Stimulated activated CD8-positive, alpha-beta memory T cell treated with anti-CD3 and anti-CD28 coated beads, Interleukin-4, amount 100 ng/mL, for 4 hours (primary cell): ENCODE measurements at regions not wholly inside any gene's neighbourhood (a gene's known extent, or its start where the extent isn't known, plus 50 kb on each side); places are given as distances from the start of the nearest gene placed in this dataset.
"Not testable (repeated sequence)": the region's sequence is repeated elsewhere in the genome, so short reads cannot be mapped to it uniquely, and the experiment has no call there.

Source experiments
- DNase-seq, 2 donors: peaks; one replicate each; pipeline ENCODE4 v3.0.0-alpha.2; 2020; ENCODE audit warnings: low read depth in 2 of 2, low spot score in 1 of 2

DNA sequence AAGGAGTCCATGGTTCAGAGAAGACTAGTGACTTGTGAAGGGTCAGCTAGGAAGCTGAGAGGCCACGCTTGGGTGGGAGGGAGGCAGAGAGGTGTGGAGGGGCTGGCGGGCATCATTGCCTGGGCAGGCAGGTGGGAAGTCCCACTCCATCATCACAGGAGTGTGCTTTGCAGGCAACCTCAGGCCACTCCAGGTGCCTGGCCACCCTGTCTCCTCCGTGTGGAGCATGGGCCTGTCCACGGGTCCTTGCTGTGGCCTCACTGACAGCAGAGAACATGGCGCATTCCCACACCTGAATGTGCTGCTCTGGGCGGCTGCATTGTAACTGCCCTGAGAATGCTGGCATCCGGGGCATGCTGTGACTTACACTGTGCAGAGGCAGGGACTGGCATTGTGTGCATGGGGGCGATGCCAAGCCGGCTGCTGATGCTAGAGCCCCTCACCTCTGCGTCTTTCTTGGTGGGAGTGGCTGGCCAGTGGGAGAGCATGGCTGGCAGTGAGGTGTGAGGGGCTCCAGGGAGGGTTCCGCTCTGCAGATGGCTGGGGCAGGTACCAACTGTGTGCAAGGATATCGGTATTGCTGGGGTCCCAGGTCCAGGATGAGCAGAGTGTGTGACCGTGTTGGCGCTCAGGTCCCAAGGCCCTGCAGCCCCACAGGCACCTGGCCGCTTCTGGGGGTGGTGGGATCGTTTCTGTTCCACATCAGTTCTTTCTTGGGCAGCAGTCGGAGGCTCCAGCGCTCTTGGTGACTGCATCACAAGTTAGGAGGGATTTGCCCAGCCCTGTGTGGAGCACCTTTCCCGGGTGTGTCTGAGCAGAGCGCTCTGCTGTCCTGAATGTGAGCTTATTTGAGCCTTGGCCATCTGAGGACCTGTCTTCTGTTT, 94.8 kb downstream of the NPIPB11 start:
- no peak for DNase-seq

GRCh38 chr16:29310852-29311314, 95.6 kb downstream of the NPIPB11 start:
- no peak for DNase-seq

DNA sequence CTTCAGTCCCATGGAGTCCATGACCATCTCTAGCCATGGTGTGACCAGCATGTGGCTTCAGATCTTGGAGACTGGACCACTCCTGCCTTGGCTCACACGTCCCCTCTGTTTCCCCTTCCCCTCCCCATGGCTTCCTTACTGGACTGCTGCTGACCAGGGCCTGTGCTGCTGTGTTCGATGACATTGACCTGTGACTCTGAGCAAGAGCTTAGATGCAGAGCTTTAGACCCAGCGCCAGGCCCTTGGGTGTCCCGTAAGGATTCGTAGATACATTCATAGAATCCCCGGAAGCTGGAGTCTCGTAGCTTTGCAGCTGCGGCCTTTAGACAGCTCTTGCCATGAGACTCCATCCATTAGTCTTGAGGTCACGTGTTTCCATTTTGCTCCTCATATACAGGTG, 96.3 kb downstream of the NPIPB11 start:
- DNase-seq, result not testable (repeated sequence)

- DNase-seq, result not testable (repeated sequence)
Measured at GRCh38 chr16:29309601-29310000, 96.9 kb downstream of the NPIPB11 start.

- no peak for DNase-seq
Measured at GRCh38 chr16:29308644-29309546, 97.6 kb downstream of the NPIPB11 start.

DNA sequence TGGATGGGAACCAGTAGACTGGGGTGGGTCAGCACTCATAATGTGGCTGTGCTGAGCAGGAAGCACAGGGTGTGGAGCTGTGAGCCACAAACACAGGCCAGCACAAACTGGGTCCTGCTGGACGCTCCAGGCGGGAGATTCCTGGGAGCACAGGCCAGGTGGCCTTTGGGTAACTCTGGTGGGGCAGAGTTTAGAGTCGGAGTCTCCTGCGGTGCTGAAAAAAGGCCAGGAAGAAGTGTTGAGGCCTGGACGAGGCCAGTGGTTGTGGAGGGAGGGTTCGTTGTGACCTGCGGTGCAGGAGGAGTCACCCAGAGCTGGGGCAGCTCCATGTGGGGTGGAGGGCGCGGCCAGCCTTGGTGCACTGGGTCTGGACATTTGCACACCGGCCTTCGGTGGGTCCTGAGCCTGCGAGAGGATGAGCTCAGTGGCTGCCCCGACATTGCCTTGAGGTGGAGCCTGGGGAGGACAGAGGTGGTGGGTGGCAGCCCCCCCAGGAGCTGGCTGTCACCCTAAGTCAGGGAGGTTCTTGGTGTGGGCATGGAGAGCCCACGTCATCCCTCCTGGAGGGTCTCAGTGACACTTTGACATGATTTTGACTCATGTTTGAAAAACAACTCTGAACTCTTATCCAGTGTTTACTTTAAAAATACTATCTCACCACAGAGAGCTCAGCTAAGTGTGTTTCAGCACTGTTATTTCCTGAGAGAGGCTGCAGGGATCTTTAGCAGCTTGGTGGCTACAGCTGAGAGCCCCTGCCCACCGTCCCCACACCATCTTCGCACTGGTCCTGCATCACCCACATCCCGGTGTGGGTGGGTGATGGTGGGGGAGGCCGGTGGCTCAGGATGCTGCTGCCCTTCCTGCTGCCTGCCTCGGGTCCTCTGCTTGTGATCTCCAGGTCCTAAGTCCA, 98.7 kb downstream of the NPIPB11 start:
- DNase-seq, result no peak

DNA sequence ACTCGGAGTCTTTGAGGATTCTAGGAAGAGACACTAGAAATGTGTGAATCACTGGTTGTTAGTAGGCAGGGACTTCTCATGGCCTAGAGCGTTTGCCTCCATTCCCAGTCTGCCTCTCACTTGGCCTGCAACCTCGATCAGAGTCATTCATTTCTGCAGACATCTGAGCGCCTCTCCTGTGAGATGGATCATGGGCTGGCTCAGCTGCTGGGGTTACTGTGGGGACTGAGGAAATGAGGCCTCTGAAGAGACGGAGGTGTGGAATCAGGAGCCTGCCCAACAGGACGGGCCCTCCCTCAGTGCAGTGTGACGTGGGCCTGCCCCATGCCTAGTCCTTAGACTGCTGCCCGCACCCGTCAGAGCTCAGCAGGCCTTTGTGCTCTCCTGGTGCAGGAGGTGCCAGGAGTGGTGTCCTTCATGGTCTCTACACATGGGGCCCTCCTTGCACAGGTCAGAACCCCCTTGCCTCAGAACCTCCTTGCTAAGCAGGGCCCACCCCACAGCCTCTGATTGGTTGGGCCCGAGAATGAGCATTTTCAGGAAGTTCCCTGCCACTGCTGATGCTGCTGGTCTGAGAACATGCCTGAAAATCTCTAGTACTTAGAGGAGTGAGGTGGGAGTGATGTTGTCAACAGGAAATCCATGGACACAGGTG, 99.4 kb downstream of the NPIPB11 start:
- no peak for DNase-seq

DNA sequence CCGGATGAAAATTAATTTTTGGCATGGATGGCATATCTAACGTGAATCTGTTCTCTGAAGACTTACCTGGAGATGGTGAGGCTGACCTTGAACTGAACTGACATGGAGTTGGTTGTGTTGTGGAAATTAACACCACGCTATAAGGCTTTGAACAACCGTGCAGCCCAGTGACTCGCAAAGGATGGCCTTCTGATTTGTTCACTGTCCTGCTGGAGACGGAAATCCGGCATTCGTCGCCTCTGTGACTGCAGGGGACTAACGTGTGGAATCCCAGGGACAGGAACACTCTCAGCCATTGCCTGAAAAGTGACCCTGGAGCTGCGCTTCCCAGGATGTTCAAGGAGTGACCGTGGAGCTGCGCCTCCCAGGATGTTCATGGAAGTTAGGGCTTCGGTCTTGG, 100.3 kb downstream of the NPIPB11 start:
- no peak for DNase-seq

- DNase-seq, result not testable (repeated sequence)
Measured at GRCh38 chr16:29305018-29305417, 101.5 kb downstream of the NPIPB11 start.

DNA sequence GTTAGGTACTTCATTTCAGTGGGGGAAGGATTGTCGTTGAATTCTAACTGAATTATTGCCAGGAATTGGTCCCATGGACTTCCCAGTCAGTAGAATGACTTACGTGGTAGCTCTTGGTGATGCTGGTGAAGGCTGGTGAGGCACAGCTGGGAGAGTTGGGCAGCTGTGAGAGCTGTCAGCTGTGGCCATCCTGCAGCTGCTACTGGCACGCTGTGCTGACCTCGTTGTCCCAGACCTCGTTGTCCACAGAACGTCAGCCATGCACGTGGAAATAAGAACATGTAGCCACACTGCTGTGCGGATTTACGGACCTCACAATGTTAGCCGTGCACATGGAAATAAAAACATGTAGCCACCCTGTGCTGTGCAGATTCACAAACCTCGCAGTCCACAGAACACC, 102.3 kb downstream of the NPIPB11 start:
- no peak for DNase-seq

DNA sequence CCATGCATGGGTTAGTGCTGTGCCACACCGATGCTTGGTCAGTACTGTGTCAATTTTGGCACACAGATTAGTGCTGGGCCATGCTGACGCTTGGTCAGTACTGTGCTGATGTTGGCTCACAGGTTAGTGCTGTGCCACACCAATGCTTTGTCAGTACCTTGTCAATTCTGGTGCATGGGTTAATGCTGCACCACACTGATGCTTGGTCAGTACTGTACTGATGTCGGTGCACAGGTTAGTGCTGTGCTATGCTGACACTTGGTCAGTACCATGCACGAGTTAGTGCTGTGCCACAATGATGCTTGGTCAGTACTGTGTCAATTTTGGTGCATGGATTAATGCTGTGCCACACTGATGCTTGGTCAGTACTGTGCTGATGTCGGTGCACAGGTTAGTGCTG, 103.0 kb downstream of the NPIPB11 start:
- DNase-seq, result no peak

DNA sequence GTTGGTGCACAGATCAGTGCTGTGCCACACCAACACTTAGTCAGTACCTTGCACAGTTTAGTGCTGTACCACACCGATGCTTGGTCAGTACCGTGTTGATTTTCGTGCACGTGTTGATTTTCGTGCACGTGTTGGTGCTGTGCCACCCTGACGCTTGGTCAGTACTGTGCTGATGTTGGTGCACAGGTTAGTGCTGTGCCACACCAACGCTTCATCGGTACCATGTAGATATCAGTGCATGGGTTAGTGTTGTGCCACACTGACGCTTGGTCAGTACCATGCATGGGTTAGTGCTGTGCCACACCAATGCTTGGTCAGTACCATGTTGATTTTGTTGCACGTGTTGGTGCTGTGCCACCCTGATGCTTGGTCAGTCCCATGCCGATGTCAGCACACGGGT, 103.5 kb downstream of the NPIPB11 start:
- no peak for DNase-seq

- DNase-seq, result not testable (repeated sequence)
Measured at GRCh38 chr16:29302433-29302832, 104.1 kb downstream of the NPIPB11 start.

DNA sequence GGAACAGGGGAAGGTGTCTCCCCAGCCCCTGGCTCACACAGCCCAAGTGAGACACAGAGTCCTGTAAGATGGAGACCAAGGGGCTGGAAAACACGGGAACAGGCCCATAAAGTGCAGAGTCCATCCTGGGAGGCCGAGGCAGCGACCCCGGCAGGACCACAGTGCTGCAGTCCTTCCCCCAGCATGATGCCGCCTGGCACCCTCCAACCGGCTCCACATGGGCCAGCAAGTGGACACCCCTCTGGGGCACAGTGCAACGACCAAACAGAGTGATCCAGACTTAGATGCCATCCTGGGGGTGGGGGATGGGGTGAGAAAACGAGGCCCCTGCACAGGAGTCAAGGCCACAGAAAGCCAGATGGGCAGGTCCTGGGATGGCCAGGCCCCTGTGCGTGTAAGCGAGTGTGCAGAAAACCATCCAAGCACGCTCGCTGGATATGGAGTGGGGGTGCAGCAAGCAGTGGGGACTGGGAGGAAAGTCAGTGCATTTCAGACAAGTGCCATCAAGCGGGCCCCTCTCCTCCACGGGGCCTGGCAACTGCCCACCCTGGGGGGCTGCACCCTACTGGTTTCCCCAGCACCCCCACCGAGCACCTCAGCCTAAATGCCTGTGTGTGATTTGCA, 104.7 kb downstream of the NPIPB11 start:
- DNase-seq, result not testable (repeated sequence)

GRCh38 chr16:29300541-29301535, 105.7 kb downstream of the NPIPB11 start:
- not testable (repeated sequence) for DNase-seq

GRCh38 chr16:29300030-29300491, 106.5 kb downstream of the NPIPB11 start:
- not testable (repeated sequence) for DNase-seq

GRCh38 chr16:29298997-29299396, 107.5 kb downstream of the NPIPB11 start:
- DNase-seq, result not testable (repeated sequence)

DNA sequence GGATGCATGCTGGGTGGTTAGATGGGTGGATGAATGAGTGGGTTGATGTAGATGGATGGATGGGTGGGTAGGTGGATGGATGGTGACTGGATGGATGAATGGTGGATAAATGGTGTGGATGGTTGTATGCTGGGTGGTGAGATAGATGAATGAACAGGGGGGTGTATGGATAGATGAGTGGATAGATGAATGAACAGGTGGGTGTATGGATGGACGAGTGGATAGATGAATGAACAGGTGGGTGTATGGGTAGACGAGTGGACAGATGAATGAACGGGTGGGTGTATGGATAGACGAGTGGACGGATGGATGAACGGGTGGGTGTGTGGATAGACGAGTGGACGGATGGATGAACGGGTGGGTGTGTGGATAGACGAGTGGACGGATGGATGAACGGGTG, 108.2 kb downstream of the NPIPB11 start:
- not testable (repeated sequence) for DNase-seq
